Stimulated activated CD4-positive, alpha-beta T cell treated with anti-CD3 and anti-CD28 coated beads, Interleukin-1b, Interleukin-23, amount 100 ng/mL, for 24 hours (primary cell): ENCODE measurements at regions not wholly inside any gene's neighbourhood (a gene's known extent, or its start where the extent isn't known, plus 50 kb on each side); places are given as distances from the start of the nearest gene placed in this dataset.

ENCODE experiments used
- DNase-seq, 4 experiments: peaks; one replicate each; pipeline ENCODE4 v3.0.0-alpha.2; 2020; ENCODE audit warnings: low read depth in 4 of 4, low spot score in 1 of 4

DNA sequence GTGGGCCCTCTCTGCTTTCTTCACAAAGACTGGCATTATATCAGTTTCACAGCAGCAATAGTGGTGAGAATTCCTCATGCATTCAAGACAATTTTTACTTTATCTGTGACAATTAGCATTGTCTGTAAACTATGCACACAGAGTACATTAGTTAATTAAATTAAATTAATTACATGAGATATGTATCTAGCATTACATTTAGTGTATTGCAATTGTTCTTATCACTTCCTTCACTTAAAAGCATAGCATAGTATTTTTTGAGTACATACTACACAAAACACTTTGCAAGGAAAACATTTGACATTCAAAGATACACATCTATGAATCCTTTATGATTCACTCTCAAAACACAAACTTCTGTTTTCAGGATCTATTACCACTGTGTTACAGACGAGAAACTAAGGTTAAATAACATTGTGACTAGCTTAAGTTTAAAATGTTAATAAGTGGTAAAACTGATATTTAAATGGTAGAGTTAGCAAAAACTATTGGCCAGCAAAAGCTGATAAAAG is 1542.6 kb downstream of the PLA2G4A start:
- no peak for DNase-seq

DNA sequence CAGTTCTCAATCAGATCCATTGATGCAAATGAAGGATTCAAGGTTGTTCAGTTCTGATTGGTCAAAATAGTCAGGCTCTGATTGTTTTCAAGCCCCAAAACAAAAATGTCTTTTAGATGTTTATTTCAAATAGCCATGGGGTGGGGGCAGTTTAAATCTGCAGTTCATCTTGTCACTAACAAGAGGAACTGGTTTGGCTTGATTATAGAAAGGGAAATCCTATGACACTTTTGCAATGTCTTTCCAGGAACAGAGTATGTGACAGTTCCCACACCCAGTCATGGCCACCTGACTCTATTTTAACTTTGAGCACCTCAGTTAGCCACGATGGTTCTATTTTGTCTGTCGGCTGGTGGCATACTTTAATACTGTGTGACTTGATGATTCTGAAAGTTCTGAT is 1544.1 kb downstream of the PLA2G4A start:
- DNase-seq, result no peak

DNA sequence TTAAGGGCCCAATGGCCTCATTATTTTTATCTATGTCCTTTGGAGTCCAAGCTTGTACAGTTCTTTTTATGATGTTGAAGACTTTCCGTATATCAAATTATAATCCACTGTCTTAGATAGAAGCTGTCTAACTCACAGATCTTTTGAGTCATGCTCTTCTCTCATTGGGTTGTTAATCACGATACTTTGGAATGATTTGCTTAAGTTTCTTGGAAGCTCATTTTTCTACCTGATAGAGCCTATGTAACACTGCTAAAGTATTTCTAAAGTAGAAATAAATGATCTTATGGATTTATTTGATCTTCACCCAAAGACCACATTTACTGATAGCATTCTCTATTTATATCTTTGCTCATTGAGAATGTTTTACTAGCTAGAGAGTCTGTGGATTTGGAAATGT is 1554.1 kb downstream of the PLA2G4A start:
- DNase-seq, result no peak

DNA sequence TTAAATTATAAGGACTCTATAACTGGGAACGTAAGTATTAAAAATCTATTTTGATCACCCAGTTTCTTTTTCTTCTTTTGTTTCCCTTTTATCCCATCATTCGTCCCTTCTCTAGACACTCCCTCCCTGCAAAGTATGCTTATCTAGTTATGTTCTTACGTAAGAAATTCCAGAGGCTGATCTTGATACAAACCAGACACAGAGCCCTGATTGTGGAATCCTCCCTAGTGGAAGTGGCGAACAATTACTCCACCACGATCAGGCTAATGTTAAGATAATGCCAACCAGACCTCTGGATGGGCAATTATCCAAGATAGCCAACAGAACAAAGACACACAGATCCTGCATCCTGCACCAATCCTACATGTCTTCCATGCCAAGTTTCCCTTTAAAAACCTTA is 1557.4 kb downstream of the PLA2G4A start:
- no peak for DNase-seq

DNA sequence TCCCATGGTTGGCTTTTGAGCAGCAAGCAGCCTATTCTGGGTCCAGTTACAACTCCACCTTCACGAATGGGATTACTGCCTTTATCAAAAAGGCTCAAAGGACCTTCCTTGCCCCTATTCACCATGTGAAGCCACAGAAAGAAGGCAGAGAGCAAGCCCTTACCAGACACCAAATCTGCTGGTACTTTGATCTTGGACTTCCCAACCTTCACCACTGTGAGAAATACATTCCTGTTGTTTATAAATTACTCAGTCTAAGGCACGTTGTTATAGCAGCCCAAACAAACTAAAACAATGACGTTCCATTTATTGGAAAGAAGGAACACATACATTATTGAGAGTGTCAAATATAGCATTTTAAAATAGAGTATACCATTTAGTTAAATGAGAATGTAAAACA is 1557.9 kb downstream of the PLA2G4A start:
- DNase-seq, result no peak

DNA sequence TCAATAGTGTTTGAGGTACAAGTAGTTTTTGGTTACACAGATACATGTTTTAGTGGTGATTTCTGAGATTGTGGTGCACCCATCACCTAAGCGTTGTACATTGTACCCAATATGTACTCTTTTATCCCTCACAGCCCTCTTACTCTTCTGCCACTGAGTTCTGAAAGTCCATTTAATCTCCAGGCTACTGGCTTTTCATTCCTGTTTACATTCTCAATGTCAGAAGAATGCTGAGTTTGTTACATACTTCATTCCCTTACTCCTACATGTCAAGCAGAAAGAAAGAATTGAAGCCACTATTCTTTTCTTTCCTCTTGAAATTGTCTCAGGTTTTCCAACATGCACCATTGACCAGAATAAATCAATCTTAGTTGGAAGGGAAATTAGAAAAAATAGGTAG is 1565.9 kb downstream of the PLA2G4A start:
- DNase-seq, result no peak

DNA sequence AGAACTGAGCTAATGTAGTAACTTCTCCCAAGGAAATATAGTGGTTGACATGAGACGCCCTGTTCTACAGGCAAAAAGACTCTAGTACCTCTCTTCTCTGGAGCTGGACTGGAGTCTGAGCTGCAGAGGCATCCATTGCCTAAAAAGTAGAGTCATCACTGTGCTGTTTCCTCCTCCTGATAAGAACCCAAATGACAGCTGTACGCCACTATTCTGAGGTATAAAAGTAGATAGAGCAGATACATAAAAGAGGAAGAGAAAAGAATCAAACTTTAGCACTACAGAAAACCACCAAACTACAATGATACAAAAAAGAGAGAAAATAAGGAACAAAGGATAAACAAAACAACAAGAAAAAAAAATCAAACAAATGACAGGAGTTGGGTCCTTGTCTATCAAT is 1568.8 kb downstream of the PLA2G4A start:
- no peak for DNase-seq

DNA sequence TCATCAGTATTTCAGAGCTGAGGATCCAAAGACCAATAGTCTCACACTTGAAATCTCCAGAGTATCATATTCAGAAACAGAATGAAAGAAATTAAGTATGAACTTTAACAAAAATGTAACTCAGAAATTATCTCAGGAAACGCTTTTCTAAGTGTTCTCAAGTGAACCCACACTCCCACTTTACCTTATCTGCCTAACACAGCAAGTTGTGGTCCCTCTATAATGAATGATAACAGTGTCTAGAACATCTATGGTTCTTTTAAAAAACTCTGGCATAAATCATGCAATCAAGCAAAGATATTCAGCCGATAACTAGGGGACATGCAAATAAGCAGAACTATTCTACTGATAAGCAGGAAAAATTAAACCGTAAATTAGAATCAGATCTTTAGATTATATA is 1574.2 kb downstream of the PLA2G4A start:
- DNase-seq, result no peak

DNA sequence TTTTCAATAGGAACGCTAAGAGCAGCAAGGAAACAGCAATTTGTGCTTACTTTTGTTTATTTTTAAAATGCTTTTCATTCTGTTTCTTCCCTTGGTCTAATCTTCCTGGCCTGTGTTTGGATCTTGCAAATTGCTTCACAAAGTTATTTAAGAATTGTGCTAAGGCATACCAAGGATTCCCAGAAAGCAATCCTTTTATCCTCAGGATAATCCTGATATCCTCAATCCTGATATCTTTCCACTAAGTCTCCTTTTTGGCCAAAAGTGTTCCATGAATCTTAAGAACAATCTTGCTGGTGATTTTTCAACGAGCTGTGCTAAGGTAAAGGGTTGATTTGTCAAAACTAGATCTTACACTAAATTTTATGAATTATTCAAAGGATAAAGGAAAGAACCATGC is 1577.9 kb downstream of the PLA2G4A start:
- DNase-seq, result no peak

DNA sequence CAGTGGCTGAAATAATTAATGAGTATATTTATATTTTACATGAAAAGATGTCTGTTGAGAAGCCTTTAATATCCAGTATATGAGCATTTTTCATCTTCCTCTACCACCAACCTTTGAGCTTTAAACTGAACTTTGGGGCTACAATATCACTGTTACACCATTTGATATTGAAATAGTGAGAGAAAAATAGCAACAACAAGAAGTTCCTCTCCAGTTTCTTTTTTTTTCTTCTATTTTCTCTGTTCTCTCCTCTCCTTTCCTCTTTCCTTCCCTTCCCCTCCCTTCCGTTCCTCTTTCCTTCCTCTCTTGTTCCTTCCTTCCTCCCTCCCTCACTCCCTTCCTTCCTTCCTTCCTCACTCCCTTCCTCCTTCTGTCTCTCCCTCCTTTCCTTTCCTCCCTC is 1591.4 kb downstream of the PLA2G4A start:
- no peak for DNase-seq

DNA sequence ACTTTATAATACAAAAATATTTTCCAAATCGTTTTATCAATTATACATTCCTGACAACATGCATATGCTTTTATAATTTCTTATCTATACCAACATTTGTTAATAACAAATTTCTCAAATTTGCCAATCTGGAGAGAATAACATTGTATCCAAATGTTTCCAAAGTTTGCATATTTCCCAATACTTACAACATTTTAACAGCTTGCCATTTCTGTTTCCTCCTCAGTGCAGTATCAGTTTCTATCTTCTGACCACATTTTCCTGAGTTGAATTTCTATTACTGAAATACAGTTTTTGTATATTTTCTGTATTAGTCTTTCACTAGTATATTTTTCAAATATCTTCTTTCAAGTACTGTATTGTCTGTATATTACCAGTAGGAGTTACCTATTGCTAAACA is 1594.3 kb downstream of the PLA2G4A start:
- no peak for DNase-seq

DNA sequence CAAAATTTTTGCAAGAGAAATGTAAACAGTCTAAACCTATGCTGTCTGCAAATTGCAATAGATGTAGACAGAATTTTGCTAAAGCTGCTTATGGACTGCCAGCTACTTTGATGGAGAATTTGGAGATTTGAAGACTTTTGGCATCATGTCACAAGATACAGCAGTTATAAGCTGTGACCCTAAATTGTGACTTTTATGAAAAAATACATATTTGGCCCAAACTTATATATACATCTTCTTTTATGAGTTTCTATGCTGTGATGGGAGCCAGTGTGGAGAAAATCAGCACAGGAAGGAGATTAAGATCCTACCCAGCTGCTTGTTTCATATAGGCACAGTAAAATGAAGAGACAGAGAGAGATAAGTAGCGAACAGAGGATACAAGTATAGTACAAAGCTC is 1595.4 kb downstream of the PLA2G4A start:
- DNase-seq, result no peak

DNA sequence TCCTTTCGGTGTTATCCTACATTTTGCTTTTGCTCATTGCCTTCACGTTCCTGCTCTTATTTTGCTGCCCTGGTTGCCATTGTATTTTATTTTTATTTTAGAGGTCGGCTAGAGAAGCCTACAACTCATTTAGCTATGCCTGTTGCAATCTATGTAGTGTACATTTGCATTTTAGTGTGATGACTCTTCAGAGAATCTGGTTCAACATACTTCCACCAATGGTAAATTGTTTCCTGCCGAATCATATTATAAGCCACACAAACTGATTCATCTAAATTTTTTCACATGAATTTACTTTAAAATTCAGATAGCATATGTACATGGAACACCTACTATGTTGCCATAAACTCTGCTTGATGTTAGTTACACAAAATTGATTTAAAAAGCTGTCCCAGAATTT is 1596.9 kb downstream of the PLA2G4A start:
- DNase-seq, result no peak

DNA sequence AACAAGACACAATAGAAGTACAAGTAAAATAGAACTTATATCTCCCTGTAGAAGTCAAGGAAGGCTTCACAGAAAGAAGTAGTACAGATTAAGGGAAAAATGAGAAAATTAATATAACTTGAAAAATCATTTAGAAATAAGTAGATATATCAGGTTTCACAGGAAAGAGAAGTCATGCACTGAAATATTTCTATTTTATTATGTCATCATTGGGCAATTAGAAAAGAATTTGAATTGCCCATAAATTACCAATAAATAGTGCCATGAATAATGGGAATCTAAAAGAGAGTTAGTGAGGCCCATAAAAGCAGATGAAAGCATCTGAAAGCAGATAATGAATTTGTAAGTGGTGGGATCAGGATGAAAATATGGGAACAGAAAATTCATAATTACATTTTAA is 1597.8 kb downstream of the PLA2G4A start:
- DNase-seq, result no peak

DNA sequence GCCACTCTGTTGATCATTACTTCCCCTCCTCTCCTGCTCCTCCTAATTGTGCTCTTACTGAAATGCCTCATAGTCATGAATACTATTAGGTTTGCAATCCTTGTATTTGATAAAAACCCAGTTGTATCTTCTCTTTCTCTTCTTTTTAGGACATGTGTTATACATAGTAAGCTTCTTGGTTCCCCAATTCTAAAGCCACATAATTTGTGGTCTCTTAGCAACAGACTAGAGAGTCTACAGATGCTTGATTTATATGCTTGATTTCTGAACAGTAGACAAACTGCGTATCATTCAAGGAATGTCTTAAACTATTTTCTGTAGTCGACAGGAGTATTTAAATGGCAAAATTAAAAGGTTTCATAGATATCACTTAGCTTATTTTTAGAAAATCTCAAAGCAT is 1598.9 kb downstream of the PLA2G4A start:
- DNase-seq, result no peak

DNA sequence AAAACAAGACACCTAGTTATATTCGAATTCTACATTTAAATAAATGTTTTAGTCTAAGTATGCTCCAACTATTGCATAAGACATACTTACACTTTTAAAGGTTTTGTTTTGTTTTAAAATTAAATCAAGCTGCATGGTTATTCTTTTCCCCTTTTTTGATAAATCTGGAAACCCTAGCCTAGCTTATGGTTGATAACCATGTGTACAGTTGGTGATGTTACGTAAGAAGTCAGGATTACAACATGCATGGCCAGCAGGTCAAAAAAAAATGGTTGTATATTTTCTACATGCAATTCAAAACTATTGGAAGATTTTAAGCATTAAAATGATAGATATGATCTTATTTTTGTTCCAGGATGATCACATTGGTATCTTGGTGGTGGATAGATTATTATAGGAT is 1600.6 kb downstream of the PLA2G4A start:
- DNase-seq, result no peak

DNA sequence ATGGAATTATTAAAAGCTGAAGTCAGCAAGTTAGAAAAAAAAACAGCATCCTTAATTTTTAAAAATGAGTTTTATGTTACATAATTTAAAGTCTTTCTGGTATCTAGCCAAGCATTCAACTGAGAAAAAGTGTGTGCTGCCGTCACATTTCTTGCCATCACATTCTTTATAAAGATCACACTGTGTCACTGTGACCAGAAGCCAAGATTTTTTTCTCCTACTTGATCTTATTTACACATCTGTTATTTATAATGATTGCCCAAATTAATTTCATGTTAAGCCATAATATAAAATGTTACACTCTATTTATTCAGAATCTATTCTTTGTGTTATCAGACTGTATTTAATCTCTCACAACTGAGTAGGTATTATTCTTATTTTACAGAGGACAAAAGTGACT is 1603.7 kb downstream of the PLA2G4A start:
- no peak for DNase-seq

DNA sequence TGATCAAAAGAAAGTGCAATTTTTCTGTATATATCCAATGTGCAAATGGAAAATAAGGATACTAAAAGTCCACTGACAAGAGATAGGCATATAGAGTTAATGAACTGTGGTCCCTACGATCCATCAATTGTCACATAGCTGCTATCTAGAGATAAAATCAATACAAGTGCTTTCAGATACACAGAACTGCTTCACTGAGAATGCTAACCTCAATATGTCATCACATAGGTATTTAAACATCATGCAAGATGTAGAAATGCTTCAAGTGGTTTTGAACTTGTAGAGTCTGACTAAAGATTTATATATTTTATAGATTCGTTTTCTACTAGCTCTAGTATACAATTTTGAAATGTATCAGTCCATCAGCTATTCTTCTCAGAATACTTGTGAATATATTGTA is 1604.7 kb downstream of the PLA2G4A start:
- no peak for DNase-seq

DNA sequence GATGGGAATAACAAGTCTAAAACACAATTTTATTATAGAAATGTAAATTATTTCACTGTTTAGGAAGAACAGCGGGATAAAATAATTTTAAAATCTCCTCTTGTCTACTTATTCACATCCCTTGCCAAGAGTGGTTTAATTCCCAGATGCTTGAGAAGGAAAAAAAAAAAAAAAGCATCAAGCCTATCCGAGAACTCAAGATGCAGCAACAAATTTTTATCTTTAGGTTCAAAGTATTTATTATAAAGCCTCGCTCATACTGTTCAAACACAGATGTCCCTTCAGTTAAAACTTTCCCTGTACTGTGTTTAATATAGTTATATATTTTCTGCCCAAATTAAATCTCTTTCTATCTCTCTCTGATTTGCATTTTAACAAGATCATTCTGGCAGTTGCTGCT is 1615.8 kb downstream of the PLA2G4A start:
- DNase-seq, result no peak

DNA sequence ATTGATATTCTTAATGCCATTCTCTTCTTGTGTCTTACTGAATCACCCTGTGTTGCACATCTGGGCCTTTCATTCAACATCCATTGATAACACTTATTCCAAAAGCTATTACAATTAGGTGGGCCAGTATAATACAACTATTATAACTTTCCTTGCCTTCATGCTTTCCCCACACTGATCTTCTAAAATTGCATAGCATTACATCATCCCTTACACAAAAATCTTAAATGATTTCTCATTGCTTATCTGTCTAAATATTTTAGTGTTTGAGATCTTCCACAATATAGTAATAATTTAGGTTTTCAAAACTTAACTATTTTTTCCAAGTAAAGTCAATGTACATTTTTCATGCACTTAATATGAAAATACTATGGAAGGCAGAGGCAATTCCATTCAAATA is 1634.1 kb downstream of the PLA2G4A start:
- DNase-seq, result no peak

DNA sequence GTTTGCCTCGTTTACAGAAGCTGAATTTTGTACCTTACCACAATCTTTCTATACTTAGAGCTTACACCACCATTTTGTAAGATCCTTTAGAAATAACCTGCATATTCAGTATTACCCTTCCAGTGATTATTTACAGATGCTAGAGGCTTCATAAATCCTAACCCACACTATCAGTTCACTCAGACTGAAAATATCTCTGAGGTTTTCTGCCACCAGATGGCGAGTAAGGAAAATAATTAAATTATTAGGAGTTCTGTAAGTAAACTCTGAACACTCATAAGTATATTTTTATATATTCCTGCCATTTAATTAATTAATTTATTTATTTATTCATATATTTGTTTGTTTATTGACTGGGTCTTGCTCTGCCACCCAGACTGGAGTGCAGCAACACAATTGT is 1635.2 kb downstream of the PLA2G4A start:
- no peak for DNase-seq

DNA sequence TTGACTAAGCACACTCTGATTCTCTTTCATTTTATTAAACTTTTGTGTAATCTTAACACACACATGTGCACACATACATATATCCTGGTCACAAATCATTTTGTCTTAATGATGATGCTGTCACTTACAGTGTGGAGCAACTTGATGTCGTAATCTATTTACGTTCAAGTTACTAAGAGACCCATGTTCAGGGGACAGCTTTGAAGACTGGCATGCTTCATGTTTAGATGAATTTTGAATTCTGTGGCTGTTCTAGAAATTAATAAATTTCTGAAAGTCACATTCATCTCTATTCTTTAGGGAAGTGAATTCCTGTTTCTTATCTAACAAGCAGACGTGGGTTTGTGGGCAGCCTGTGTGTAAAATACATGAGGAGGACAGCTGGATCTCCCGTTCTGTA is 1637.8 kb downstream of the PLA2G4A start:
- DNase-seq, result no peak

DNA sequence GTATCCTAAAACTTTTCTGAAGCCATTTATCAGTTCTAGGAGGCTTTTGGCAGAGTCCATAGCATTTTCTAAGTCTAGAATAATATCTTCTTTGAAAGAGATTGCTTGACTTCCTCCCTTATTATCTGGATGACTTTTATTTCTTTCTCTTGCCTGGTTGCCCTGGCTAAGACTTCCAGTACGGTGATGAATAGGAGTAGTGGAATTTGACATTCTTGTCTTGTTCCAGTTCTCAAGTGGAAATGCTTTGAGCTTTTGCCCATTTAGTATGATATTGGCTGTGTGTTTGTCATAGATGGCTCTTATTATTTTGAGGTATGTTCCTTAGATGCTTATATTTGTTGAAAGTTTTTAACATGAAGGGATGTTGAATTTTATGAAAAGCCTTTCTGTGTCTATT is 1647.9 kb downstream of the PLA2G4A start:
- no peak for DNase-seq
